SK-N-MC (cell line): ENCODE measurements at regions not wholly inside any gene's neighbourhood (a gene's known extent, or its start where the extent isn't known, plus 50 kb on each side); places are given as distances from the start of the nearest gene placed in this dataset.

Experiments used
- DNase-seq: peaks from one replicate; pipeline ENCODE4 v3.0.0-alpha.2; 2011; ENCODE audit warnings: low read depth, low spot score
- H3K27ac ChIP-seq: fragments of 200-600 bp; sonication (generic); 2 replicates; pipeline ENCODE4 v1.5.1; 2016; ENCODE audit warnings: mixed run types
- H3K36me3 ChIP-seq: fragments of 200-600 bp; sonication (generic); 2 replicates; pipeline ENCODE4 v1.6.1; 2017; ENCODE audit warnings: antibody characterized with exemption, low read length, mixed read lengths; ENCODE audit not compliant: insufficient read depth
- H3K4me3 ChIP-seq: fragments of 200-600 bp; sonication (generic); 2 replicates; pipeline ENCODE4 v1.5.1; 2016
- H3K9ac ChIP-seq: fragments of 200-600 bp; sonication (generic); 2 replicates; pipeline ENCODE4 v1.8.0; 2017; ENCODE audit warnings: mixed run types, mixed read lengths; ENCODE audit not compliant: insufficient read length
- H3K9me3 ChIP-seq: fragments of 200-600 bp; sonication (generic); 2 replicates; pipeline ENCODE4 v1.6.1; 2017; ENCODE audit warnings: low read depth, mild to moderate bottlenecking, antibody characterized with exemption, low read length, moderate library complexity, mixed read lengths
- EZH2 ChIP-seq: fragments of 200-600 bp; sonication (generic); IDR thresholded peaks from one replicate; pipeline ENCODE4 v1.6.1; 2017; ENCODE audit warnings: antibody characterized with exemption
- FOXP2 ChIP-seq: optimal IDR thresholded peaks from 2 replicates; pipeline ENCODE3; 2011; ENCODE audit warnings: mild to moderate bottlenecking, moderate library complexity; ENCODE audit not compliant: insufficient read depth; ENCODE audit errors: extremely low read length, control extremely low read depth
- POLR2AphosphoS5 ChIP-seq: IDR thresholded peaks from 2 replicates; pipeline ENCODE4 v1.6.1; 2012; ENCODE audit warnings: mild to moderate bottlenecking, low read depth, low read length, borderline replicate concordance

GRCh38 chr2:219706823-219707281, 79.4 kb downstream of the SLC4A3 start:
- no peak for TF ChIP-seq EZH2
- no peak for TF ChIP-seq FOXP2
- DNase-seq: no peak
- no peaks in the 10 kb centered on the region for H3K36me3 ChIP-seq
- H3K9me3 ChIP-seq: no peaks in the 10 kb centered on the region
- no peak overlapping the region for H3K4me3 ChIP-seq
- H3K9ac ChIP-seq: no peak overlapping the region
- no peak overlapping the region for H3K27ac ChIP-seq

GRCh38 chr2:219707496-219708285, 80.3 kb downstream of the SLC4A3 start:
- H3K9ac ChIP-seq: no peak overlapping the region
- H3K4me3 ChIP-seq: no peak overlapping the region
- no peak for DNase-seq
- H3K36me3 ChIP-seq: no peaks in the 10 kb centered on the region
- no peak overlapping the region for H3K27ac ChIP-seq
- no peaks in the 10 kb centered on the region for H3K9me3 ChIP-seq
- TF ChIP-seq POLR2AphosphoS5 (no peak), FOXP2 (no peak), EZH2 (no peak)

- no peak overlapping the region for H3K9ac ChIP-seq
- DNase-seq: no peak
- H3K36me3 ChIP-seq: no peaks in the 10 kb centered on the region
- H3K9me3 ChIP-seq: no peaks in the 10 kb centered on the region
- no peak for TF ChIP-seq EZH2
- no peak for TF ChIP-seq FOXP2
- TF ChIP-seq POLR2AphosphoS5: no peak
- H3K27ac ChIP-seq: no peak overlapping the region
- no peak overlapping the region for H3K4me3 ChIP-seq
These were observed 81.9 kb downstream of the SLC4A3 start for GRCh38 chr2:219709331-219709761.

- H3K36me3 ChIP-seq: no peaks in the 10 kb centered on the region
- H3K27ac ChIP-seq: no peak overlapping the region
- DNase-seq: no peak
- no peak overlapping the region for H3K4me3 ChIP-seq
- no peak overlapping the region for H3K9ac ChIP-seq
- H3K9me3 ChIP-seq: no peaks in the 10 kb centered on the region
- no peak for TF ChIP-seq EZH2
These were observed 85.7 kb downstream of the SLC4A3 start for GRCh38 chr2:219713110-219713509.

- H3K9me3 ChIP-seq: no peaks in the 10 kb centered on the region
- H3K27ac ChIP-seq: no peak overlapping the region
- no peak overlapping the region for H3K4me3 ChIP-seq
- no peaks in the 10 kb centered on the region for H3K36me3 ChIP-seq
- no peak for DNase-seq
- H3K9ac ChIP-seq: no peak overlapping the region
- TF ChIP-seq EZH2: no peak
- no peak for TF ChIP-seq POLR2AphosphoS5
- TF ChIP-seq FOXP2: no peak
These were observed 87.4 kb downstream of the SLC4A3 start for GRCh38 chr2:219714681-219715400.

- Histone ChIP-seq H3K27ac (no peak overlapping the region), H3K4me3 (no peak overlapping the region), H3K9ac (no peak overlapping the region), H3K36me3 (no peaks in the 10 kb centered on the region), H3K9me3 (no peaks in the 10 kb centered on the region)
- TF ChIP-seq POLR2AphosphoS5: no peak
- TF ChIP-seq FOXP2: no peak
- no peak for TF ChIP-seq EZH2
- no peak for DNase-seq
These were observed 90.6 kb downstream of the SLC4A3 start for GRCh38 chr2:219718066-219718465.

- DNase-seq: no peak
- no peaks in the 10 kb centered on the region for H3K9me3 ChIP-seq
- TF ChIP-seq POLR2AphosphoS5 (no peak), FOXP2 (no peak), EZH2 (no peak)
- no peak overlapping the region for H3K4me3 ChIP-seq
- H3K36me3 ChIP-seq: no peaks in the 10 kb centered on the region
- H3K9ac ChIP-seq: no peak overlapping the region
- H3K27ac ChIP-seq: no peak overlapping the region
These were observed 92.1 kb downstream of the SLC4A3 start for GRCh38 chr2:219719521-219719920.

GRCh38 chr2:219720956-219721355, 93.5 kb downstream of the SLC4A3 start:
- Histone ChIP-seq H3K27ac (no peak overlapping the region), H3K9me3 (no peaks in the 10 kb centered on the region), H3K36me3 (no peaks in the 10 kb centered on the region), H3K9ac (no peak overlapping the region), H3K4me3 (no peak overlapping the region)
- no peak for DNase-seq
- no peak for TF ChIP-seq FOXP2
- no peak for TF ChIP-seq EZH2
- TF ChIP-seq POLR2AphosphoS5: no peak

GRCh38 chr2:219722276-219722879, 94.9 kb downstream of the SLC4A3 start:
- no peak overlapping the region for H3K4me3 ChIP-seq
- no peak for DNase-seq
- no peak overlapping the region for H3K9ac ChIP-seq
- no peaks in the 10 kb centered on the region for H3K36me3 ChIP-seq
- TF ChIP-seq POLR2AphosphoS5 (no peak), FOXP2 (no peak), EZH2 (no peak)
- no peaks in the 10 kb centered on the region for H3K9me3 ChIP-seq
- H3K27ac ChIP-seq: no peak overlapping the region
